Uterus (tissue), 3 donors: ENCODE measurements at regions not wholly inside any gene's neighbourhood (a gene's known extent, or its start where the extent isn't known, plus 50 kb on each side); places are given as distances from the start of the nearest gene placed in this dataset.

Source experiments
- DNase-seq, 2 donors: peaks; one replicate each; pipeline ENCODE4 v3.0.0-alpha.2; 2019 to 2020
- H3K27ac ChIP-seq, 2 donors: fragments of 200-600 bp; sonication (generic); 1 replicate in 1 of 2; 2 replicates in 1 of 2; pipeline ENCODE4 v1.5.1; 2016 to 2018
- H3K27me3 ChIP-seq, 2 donors: fragments of 200-600 bp; sonication (generic); one replicate each; pipeline ENCODE4 v1.5.1; 2018 to 2019; ENCODE audit warnings: control low read depth in 1 of 2
- H3K36me3 ChIP-seq, 2 donors: fragments of 200-600 bp; sonication (generic); one replicate each; pipeline ENCODE4 v1.5.1; 2019; ENCODE audit warnings: control low read depth in 1 of 2
- H3K4me1 ChIP-seq, 2 donors: fragments of 200-600 bp; sonication (generic); one replicate each; pipeline ENCODE4 v1.5.1; 2018 to 2019; ENCODE audit warnings: control low read depth in 1 of 2
- H3K4me3 ChIP-seq, 2 donors: fragments of 200-600 bp; sonication (generic); 1 replicate in 1 of 2; 2 replicates in 1 of 2; pipeline ENCODE4 v1.5.1; 2018 to 2019; ENCODE audit warnings: mild to moderate bottlenecking in 1 of 2
- H3K9me3 ChIP-seq, 2 donors: fragments of 200-600 bp; sonication (generic); one replicate each; pipeline ENCODE4 v1.5.1; 2019; ENCODE audit warnings: control low read depth in 1 of 2
- CTCF ChIP-seq, 4 experiments: fragments of 200-600 bp in 2 of 4; fragments of 450-650 bp in 2 of 4; sonication (generic) in 2 of 4; IDR thresholded peaks; one replicate each; pipeline ENCODE4 v1.5.1; 2016 to 2019; ENCODE audit warnings: antibody characterized with exemption in 4 of 4, mild to moderate bottlenecking in 2 of 4, moderate library complexity in 1 of 4
- POLR2A ChIP-seq, 2 donors: fragments of 450-650 bp; IDR thresholded peaks; one replicate each; pipeline ENCODE4 v1.6.1; 2016; ENCODE audit warnings: antibody characterized with exemption in 2 of 2, mild to moderate bottlenecking in 1 of 2, moderate library complexity in 1 of 2
- intact Hi-C: fragments of 100-400 bp; cut with DNase I; formaldehyde crosslinking; loops from one replicate; pipeline ENCODE4 v1.15.1; 2023; ENCODE audit warnings: low total_unique reads
- donor health status: DM: yes; HTN: yes; CAD: no.

- Histone ChIP-seq H3K36me3 (no peaks in the 10 kb centered on the region), H3K27me3 (no peaks in the 10 kb centered on the region), H3K9me3 (no peaks in the 10 kb centered on the region), H3K4me1 (no peaks in the 10 kb centered on the region), H3K4me3 (no peak overlapping the region), H3K27ac (no peak overlapping the region)
- no peak for TF ChIP-seq POLR2A (IDR thresholded peaks at IDR 0.05)
- no peak for TF ChIP-seq CTCF (IDR thresholded peaks at IDR 0.05)
- no peak for DNase-seq
- intact Hi-C loops, result no loop called here
Observed at GRCh38 chr21:35568643-35569042, 491.7 kb downstream of the SETD4 start.

GRCh38 chr21:35566874-35567273 is 493.5 kb downstream of the SETD4 start:
- Histone ChIP-seq H3K27ac (no peak overlapping the region), H3K27me3 (no peaks in the 10 kb centered on the region), H3K4me3 (no peak overlapping the region), H3K36me3 (no peaks in the 10 kb centered on the region), H3K9me3 (no peaks in the 10 kb centered on the region), H3K4me1 (no peaks in the 10 kb centered on the region)
- intact Hi-C loops, result no loop called here
- no peak for TF ChIP-seq CTCF (IDR thresholded peaks at IDR 0.05)
- TF ChIP-seq POLR2A (IDR thresholded peaks at IDR 0.05), result no peak
- DNase-seq, result no peak

GRCh38 chr21:35565204-35565611 is 495.1 kb downstream of the SETD4 start:
- intact Hi-C loops, result no loop called here
- DNase-seq, result no peak
- Histone ChIP-seq H3K9me3 (no peaks in the 10 kb centered on the region), H3K4me1 (no peaks in the 10 kb centered on the region), H3K27me3 (no peaks in the 10 kb centered on the region), H3K27ac (no peak overlapping the region), H3K4me3 (no peak overlapping the region), H3K36me3 (no peaks in the 10 kb centered on the region)
- no peak for TF ChIP-seq POLR2A (IDR thresholded peaks at IDR 0.05)
- no peak for TF ChIP-seq CTCF (IDR thresholded peaks at IDR 0.05)

- no peaks in the 10 kb centered on the region for H3K27me3 ChIP-seq
- H3K27ac ChIP-seq, result no peak overlapping the region
- intact Hi-C loops, result no loop called here
- TF ChIP-seq CTCF (IDR thresholded peaks at IDR 0.05) (no peak), POLR2A (IDR thresholded peaks at IDR 0.05) (no peak)
- no peak overlapping the region for H3K4me3 ChIP-seq
- peak; percentile 15 to 21 for DNase-seq
- H3K36me3 ChIP-seq, result no peaks in the 10 kb centered on the region
- H3K9me3 ChIP-seq, result no peaks in the 10 kb centered on the region
- no peaks in the 10 kb centered on the region for H3K4me1 ChIP-seq
Observed at GRCh38 chr21:35563885-35564451, 496.4 kb downstream of the SETD4 start.

- H3K4me3 ChIP-seq, result no peak overlapping the region
- no peak overlapping the region for H3K27ac ChIP-seq
- H3K9me3 ChIP-seq, result no peaks in the 10 kb centered on the region
- no peaks in the 10 kb centered on the region for H3K4me1 ChIP-seq
- no peaks in the 10 kb centered on the region for H3K36me3 ChIP-seq
- intact Hi-C loops, result no loop called here
- TF ChIP-seq CTCF (IDR thresholded peaks at IDR 0.05) (no peak), POLR2A (IDR thresholded peaks at IDR 0.05) (no peak)
- no peaks in the 10 kb centered on the region for H3K27me3 ChIP-seq
- DNase-seq, result no peak
Observed at GRCh38 chr21:35562876-35563275, 497.4 kb downstream of the SETD4 start.
